Endothelial cell of umbilical vein (primary cell): ENCODE measurements at regions not wholly inside any gene's neighbourhood (a gene's known extent, or its start where the extent isn't known, plus 50 kb on each side); places are given as distances from the start of the nearest gene placed in this dataset.

ENCODE experiments used
- BruUV-seq: library from RNA; stranded (reverse); fragments of 400-500 nt; replicated peaks from 2 replicates; lab custom pipeline; 2021; lab: Mats Ljungman, UMichigan
- CTCF ChIA-PET: fragments of 300-600, 350-600 bp; sonication (Branson Sonifier 250); formaldehyde crosslinking; loops from one replicate; lab custom pipeline; 2021; ENCODE audit warnings: antibody characterized with exemption, inconsistent platforms; lab: Charles Lee
- POLR2A ChIA-PET: fragments of 300-600, 350-600 bp; sonication (Branson Sonifier 250); formaldehyde crosslinking; loops from one replicate; lab custom pipeline; 2021; ENCODE audit warnings: antibody characterized with exemption, inconsistent platforms; lab: Charles Lee
- DNase-seq: peaks from one replicate; pipeline ENCODE4 v3.0.0-alpha.2; 2011; ENCODE audit warnings: low read depth, low spot score
- FAIRE-seq: peaks from 2 replicates; lab custom pipeline; 2011; peaks lifted over from hg19 to GRCh38; lab: Jason Lieb, UNC
- H2AFZ ChIP-seq: 2 replicates; pipeline ENCODE4 v1.6.0; 2012; ENCODE audit warnings: low read depth, low read length, control low read depth, inconsistent platforms
- H3K27ac ChIP-seq: 2 replicates; pipeline ENCODE4 v1.5.1; 2011; ENCODE audit warnings: low read depth, mild to moderate bottlenecking, control low read depth, low read length, moderate library complexity; ENCODE audit not compliant: insufficient read depth
- H3K27me3 ChIP-seq, 2 experiments: 2 replicates each; pipeline versions ENCODE4 v1.6.0 to v1.6.1; 2011; ENCODE audit warnings: low read length in 2 of 2, mixed read lengths in 1 of 2; ENCODE audit not compliant: control insufficient read depth in 2 of 2, insufficient read depth in 2 of 2
- H3K36me3 ChIP-seq, 2 experiments: 2 replicates in 1 of 2; 3 replicates in 1 of 2; pipeline ENCODE4 v1.5.1; 2011; ENCODE audit warnings: low read length in 2 of 2, mild to moderate bottlenecking in 1 of 2, moderate library complexity in 1 of 2; ENCODE audit not compliant: control insufficient read depth in 2 of 2, insufficient read depth in 2 of 2; ENCODE audit errors: extremely low read depth in 1 of 2
- H3K4me1 ChIP-seq: 3 replicates; pipeline ENCODE4 v1.5.1; 2011; ENCODE audit warnings: mild to moderate bottlenecking, low read length; ENCODE audit not compliant: control insufficient read depth, insufficient read depth; ENCODE audit errors: extremely low read depth
- H3K4me2 ChIP-seq: 2 replicates; pipeline ENCODE4 v1.6.1; 2011; ENCODE audit warnings: low read length, control low read depth, mixed read lengths; ENCODE audit not compliant: insufficient read depth
- H3K4me3 ChIP-seq, 3 experiments: fragments of 200-600 bp in 1 of 3; sonication (generic), shearing (Covaris generic) in 1 of 3; replicated peaks in 1 of 3; 2 replicates each; pipeline ENCODE4 v1.5.1; 2011 to 2016; ENCODE audit warnings: control low read depth in 3 of 3, low read length in 3 of 3, mild to moderate bottlenecking in 2 of 3, inconsistent platforms in 1 of 3, low read depth in 1 of 3, moderate library complexity in 1 of 3; ENCODE audit not compliant: insufficient read depth in 1 of 3
- H3K79me2 ChIP-seq: 2 replicates; pipeline ENCODE4 v1.6.0; 2012; ENCODE audit warnings: low read length, inconsistent platforms; ENCODE audit not compliant: control insufficient read depth, insufficient read depth
- H3K9ac ChIP-seq: replicated peaks from 2 replicates; pipeline ENCODE3; 2011; ENCODE audit warnings: low read length, control low read depth; ENCODE audit not compliant: insufficient read depth; ENCODE audit errors: extremely low read depth
- H3K9me1 ChIP-seq: replicated peaks from 3 replicates; pipeline ENCODE4 v1.6.0; 2011; ENCODE audit warnings: mild to moderate bottlenecking, low read length; ENCODE audit not compliant: control insufficient read depth, insufficient read depth; ENCODE audit errors: extremely low read depth
- H3K9me3 ChIP-seq: replicated peaks from 2 replicates; pipeline ENCODE4 v1.5.1; 2012; ENCODE audit warnings: low read length, inconsistent platforms; ENCODE audit not compliant: control insufficient read depth, insufficient read depth
- H4K20me1 ChIP-seq: replicated peaks from 2 replicates; pipeline ENCODE3; 2011; ENCODE audit warnings: mild to moderate bottlenecking, low read length; ENCODE audit not compliant: control insufficient read depth, insufficient read depth; ENCODE audit errors: extremely low read depth
- CTCF ChIP-seq, 2 donors: IDR thresholded peaks; 1 replicate in 1 of 2; 2 replicates in 1 of 2; pipeline ENCODE4 v1.5.1; 2011; ENCODE audit warnings: low read length in 2 of 2, mild to moderate bottlenecking in 2 of 2, moderate library complexity in 2 of 2, control low read depth in 1 of 2, inconsistent platforms in 1 of 2, low read depth in 1 of 2; ENCODE audit not compliant: insufficient read depth in 1 of 2; ENCODE audit errors: extremely low read depth in 1 of 2
- EZH2 ChIP-seq: IDR thresholded peaks from 2 replicates; pipeline ENCODE4 v1.6.1; 2012; ENCODE audit warnings: borderline replicate concordance, low read depth, mild to moderate bottlenecking, moderate library complexity, low read length, inconsistent platforms; ENCODE audit not compliant: severe bottlenecking
- JUN ChIP-seq: IDR thresholded peaks from 2 replicates; pipeline ENCODE4 v1.6.1; 2011; ENCODE audit warnings: borderline replicate concordance, low read depth; ENCODE audit not compliant: insufficient read length, insufficient read depth
- MAX ChIP-seq: IDR thresholded peaks from 2 replicates; pipeline ENCODE4 v1.6.1; 2011; ENCODE audit not compliant: insufficient read depth, insufficient read length
- POLR2A ChIP-seq: IDR thresholded peaks from 2 replicates; pipeline ENCODE4 v1.6.1; 2012; ENCODE audit warnings: low read depth, mild to moderate bottlenecking, control low read depth, low read length
- POLR2AphosphoS5 ChIP-seq: IDR thresholded peaks from 2 replicates; pipeline ENCODE4 v1.6.1; 2012; ENCODE audit warnings: low read depth, mild to moderate bottlenecking, control low read depth, low read length, moderate library complexity; ENCODE audit not compliant: insufficient read depth
- dilution Hi-C: fragments of 300-500 bp; cut with MboI; formaldehyde crosslinking; loops from one replicate; pipeline ENCODE4 v1.15.0; 2019; ENCODE audit warnings: low sequenced_read_pairs; ENCODE audit not compliant: extremely low pct_ligation_motif_present
- intact Hi-C: fragments of 100-400 bp; cut with micrococcal nuclease; formaldehyde crosslinking; loops from one replicate; pipeline ENCODE4 v1.10.0; 2022

GRCh38 chr12:28874758-28875157 is 274.3 kb upstream of the FAR2 start:
- dilution Hi-C loops, result no loop called here
- Histone ChIP-seq H3K9me1 (no peaks in the 10 kb centered on the region), H4K20me1 (no peaks in the 10 kb centered on the region), H3K9ac (no peak overlapping the region), H3K4me2 (no peak overlapping the region), H3K4me3 (no peak overlapping the region), H2AFZ (no peak overlapping the region), H3K79me2 (no peaks in the 10 kb centered on the region), H3K27me3 (no peaks in the 10 kb centered on the region), H3K4me1 (no peaks in the 10 kb centered on the region), H3K36me3 (no peaks in the 10 kb centered on the region), H3K9me3 (no peaks in the 10 kb centered on the region), H3K27ac (no peak overlapping the region)
- CTCF ChIA-PET, result no interaction called here
- intact Hi-C loops, result loop anchor here (5.0 to 10.0 kb wide), 2 partner anchors 123 to 1050 kb away; no protein-coding TSS in a partner anchor
- FAIRE-seq (no peak), DNase-seq (no peak)
- BruUV-seq, result no TSS peak
- TF ChIP-seq POLR2A, result no peak
- TF ChIP-seq POLR2AphosphoS5, result no peak
- no peak for TF ChIP-seq JUN
- TF ChIP-seq EZH2, result no peak
- TF ChIP-seq MAX, result no peak
- no peak for TF ChIP-seq CTCF (IDR thresholded peaks at IDR 0.05; ENCODE audit: extremely low read depth in 1 of 2, insufficient read depth in 1 of 2, low read depth in 1 of 2, low read length in 2 of 2)
- POLR2A ChIA-PET, result no interaction called here
